ENCODE measurements at regions not wholly inside any gene's neighbourhood (a gene's known extent, or its start where the extent isn't known, plus 50 kb on each side); places are given as distances from the start of the nearest gene placed in this dataset.

DNA sequence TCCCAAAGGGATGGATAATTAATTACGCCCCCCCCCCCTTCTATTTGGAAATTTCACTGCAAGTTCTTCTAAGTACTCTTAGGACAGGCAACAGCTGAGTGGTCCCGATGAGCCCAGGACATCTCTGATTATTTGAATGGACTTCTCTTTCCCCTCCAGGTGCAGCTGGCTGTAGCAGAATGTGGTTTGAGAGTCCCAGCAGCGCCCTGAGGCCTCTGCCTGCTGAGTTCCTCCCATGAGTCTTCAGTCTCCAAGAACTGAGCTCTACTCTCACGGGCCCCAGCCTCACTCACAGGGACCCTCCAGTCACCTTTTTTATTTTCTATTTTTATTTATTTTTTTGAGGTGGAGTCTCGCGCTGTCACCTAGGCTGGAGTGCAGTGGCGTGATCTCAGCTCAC is 63.6 kb upstream of the SFMBT2 start:
- Histone ChIP-seq H2BK12ac (ENCODE audit: low read depth, low read length) (no peak overlapping the region), H4K91ac (replicated peaks; ENCODE audit: insufficient read length, low read length) (no peak overlapping the region), H3K9ac (replicated peaks in 1 of 4; ENCODE audit: extremely low read depth in 1 of 4, low read depth in 3 of 4, low read length in 3 of 4) (no peak overlapping the region), H3K23me2 (ENCODE audit: low read depth, low read length) (no peaks in the 10 kb centered on the region), H2BK5ac (ENCODE audit: low read depth, low read length) (no peak overlapping the region), H3K56ac (replicated peaks; ENCODE audit: insufficient read length, low read depth, low read length) (no peak overlapping the region), H4K8ac (ENCODE audit: extremely low read depth, insufficient read depth, low read length) (no peak overlapping the region), H4K5ac (ENCODE audit: insufficient read length, low read depth, low read length) (no peak overlapping the region), H2BK20ac (ENCODE audit: low read length) (no peak overlapping the region), H3K4me2 (ENCODE audit: insufficient read depth in 1 of 2, low read depth in 2 of 2, low read length in 2 of 2) (no peak overlapping the region), H3K27me3 (replicated peaks in 1 of 4; ENCODE audit: control insufficient read depth in 3 of 4, extremely low read depth in 1 of 4, insufficient read depth in 3 of 4, low read length in 3 of 4) (no peaks in the 10 kb centered on the region), H3K4me1 (replicated peaks in 1 of 4; ENCODE audit: control insufficient read depth in 3 of 4, insufficient read depth in 4 of 4, low read length in 3 of 4) (peaks cover 3 to 9% (median 4%) of the 10 kb centered on the region in 4 experiments; a peak in 5 of 7 replicates), H4K20me1 (replicated peaks in 1 of 2; ENCODE audit: control insufficient read depth in 1 of 2, insufficient read depth in 2 of 2, low read length in 2 of 2) (no peaks in the 10 kb centered on the region), H2BK120ac (replicated peaks; ENCODE audit: low read depth, low read length) (no peak overlapping the region), H3K23ac (ENCODE audit: insufficient read length) (no peak overlapping the region), H3K14ac (ENCODE audit: insufficient read length) (no peak overlapping the region), H3K18ac (ENCODE audit: extremely low read depth, low read length) (no peak overlapping the region), H3K79me1 (ENCODE audit: low read depth, low read length) (no peaks in the 10 kb centered on the region), H3K79me2 (ENCODE audit: control insufficient read depth in 1 of 2, insufficient read depth in 2 of 2, low read length in 2 of 2) (no peaks in the 10 kb centered on the region), H2BK15ac (ENCODE audit: low read length) (no peak overlapping the region), H3K4ac (replicated peaks; ENCODE audit: insufficient read length, low read depth, low read length) (no peak overlapping the region), H2AK5ac (ENCODE audit: low read depth, low read length) (no peak overlapping the region), H3K27ac (ENCODE audit: low read depth, low read length) (no peak overlapping the region), H2AFZ (ENCODE audit: low read length) (no peak overlapping the region), H3K36me3 (ENCODE audit: control insufficient read depth in 2 of 4, insufficient read depth in 4 of 4, low read length in 3 of 4) (no peaks in the 10 kb centered on the region), H3K9me3 (ENCODE audit: insufficient read depth in 2 of 2, low read depth in 1 of 2, low read length in 1 of 2) (no peaks in the 10 kb centered on the region), H3K4me3 (ENCODE audit: extremely low read depth in 1 of 4, insufficient read depth in 2 of 4, low read depth in 3 of 4, low read length in 4 of 4) (no peak overlapping the region)
- WGBS, 2 experiments (ENCODE audit: extremely low coverage in 1 of 2, insufficient coverage in 1 of 2, insufficient read length in 1 of 2, insufficient replicate concordance in 2 of 2, low coverage in 1 of 2, low lambda C conversion rate in 2 of 2, missing lambda C conversion rate in 1 of 2): 74% methylated on average over 7 of the region's 7 CpGs; no CpG with 5 or more reads in 1 of the 2 experiments
- ChIA-PET CTCF (ENCODE audit: partially characterized antibody) (interaction anchor here (0.6 kb wide), 1 partner anchor 1841 kb away, joined by 3 read pairs; no protein-coding TSS in a partner anchor), POLR2A (ENCODE audit: partially characterized antibody) (no interaction called here)
- no peak for DNase-seq (ENCODE audit: low read depth in 1 of 2, low spot score in 2 of 2)
- FAIRE-seq: no peak
- TF ChIP-seq HDAC2 (IDR thresholded peaks at IDR 0.05; ENCODE audit: borderline replicate concordance in 1 of 2, low read depth in 2 of 2, low read length in 2 of 2) (no peak), KDM1A (IDR thresholded peaks at IDR 0.05; ENCODE audit: borderline replicate concordance, low read length) (no peak), TAF7 (optimal IDR thresholded peaks at IDR 0.05; ENCODE audit: borderline replicate concordance, low read depth, low read length) (no peak), SIN3A (conservative IDR thresholded peaks at IDR 0.05 in 1 of 2, IDR thresholded peaks at IDR 0.05 in 1 of 2; ENCODE audit: low read depth in 1 of 2, low read length in 2 of 2) (no peak), FOSL1 (IDR thresholded peaks at IDR 0.05; ENCODE audit: insufficient read depth, low read depth, low read length) (no peak), KDM4A (IDR thresholded peaks at IDR 0.05; ENCODE audit: low read depth, low read length, severe bottlenecking) (no peak), TCF12 (IDR thresholded peaks at IDR 0.05; ENCODE audit: low read depth, low read length) (no peak), YY1 (IDR thresholded peaks at IDR 0.05; ENCODE audit: low read depth, low read length) (no peak), CTBP2 (IDR thresholded peaks at IDR 0.05; ENCODE audit: borderline replicate concordance, insufficient read depth, insufficient read length, low read length) (no peak), NRF1 (IDR thresholded peaks at IDR 0.05; ENCODE audit: low read depth, low read length) (no peak), CBX8 (IDR thresholded peaks at IDR 0.05; ENCODE audit: borderline replicate concordance, low read depth, low read length) (no peak)
- TF ChIP-seq, protein P1, sequence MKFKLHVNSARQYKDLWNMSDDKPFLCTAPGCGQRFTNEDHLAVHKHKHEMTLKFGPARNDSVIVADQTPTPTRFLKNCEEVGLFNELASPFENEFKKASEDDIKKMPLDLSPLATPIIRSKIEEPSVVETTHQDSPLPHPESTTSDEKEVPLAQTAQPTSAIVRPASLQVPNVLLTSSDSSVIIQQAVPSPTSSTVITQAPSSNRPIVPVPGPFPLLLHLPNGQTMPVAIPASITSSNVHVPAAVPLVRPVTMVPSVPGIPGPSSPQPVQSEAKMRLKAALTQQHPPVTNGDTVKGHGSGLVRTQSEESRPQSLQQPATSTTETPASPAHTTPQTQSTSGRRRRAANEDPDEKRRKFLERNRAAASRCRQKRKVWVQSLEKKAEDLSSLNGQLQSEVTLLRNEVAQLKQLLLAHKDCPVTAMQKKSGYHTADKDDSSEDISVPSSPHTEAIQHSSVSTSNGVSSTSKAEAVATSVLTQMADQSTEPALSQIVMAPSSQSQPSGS (IDR thresholded peaks at IDR 0.05; ENCODE audit: low read length): no peak

Data from H1 (cell line).